VCaP (cell line): ENCODE measurements at regions not wholly inside any gene's neighbourhood (a gene's known extent, or its start where the extent isn't known, plus 50 kb on each side); places are given as distances from the start of the nearest gene placed in this dataset.

Source experiments
- H3K27ac ChIP-seq: fragments of 450-650 bp; 2 replicates; pipeline ENCODE4 v1.5.1; 2017
- TF ChIP-seq, protein P1 (sequence below): fragments of 450-650 bp; conservative IDR thresholded peaks from 2 replicates; pipeline ENCODE4 v1.5.1; 2017; ENCODE audit warnings: mild to moderate bottlenecking, moderate library complexity

DNA sequence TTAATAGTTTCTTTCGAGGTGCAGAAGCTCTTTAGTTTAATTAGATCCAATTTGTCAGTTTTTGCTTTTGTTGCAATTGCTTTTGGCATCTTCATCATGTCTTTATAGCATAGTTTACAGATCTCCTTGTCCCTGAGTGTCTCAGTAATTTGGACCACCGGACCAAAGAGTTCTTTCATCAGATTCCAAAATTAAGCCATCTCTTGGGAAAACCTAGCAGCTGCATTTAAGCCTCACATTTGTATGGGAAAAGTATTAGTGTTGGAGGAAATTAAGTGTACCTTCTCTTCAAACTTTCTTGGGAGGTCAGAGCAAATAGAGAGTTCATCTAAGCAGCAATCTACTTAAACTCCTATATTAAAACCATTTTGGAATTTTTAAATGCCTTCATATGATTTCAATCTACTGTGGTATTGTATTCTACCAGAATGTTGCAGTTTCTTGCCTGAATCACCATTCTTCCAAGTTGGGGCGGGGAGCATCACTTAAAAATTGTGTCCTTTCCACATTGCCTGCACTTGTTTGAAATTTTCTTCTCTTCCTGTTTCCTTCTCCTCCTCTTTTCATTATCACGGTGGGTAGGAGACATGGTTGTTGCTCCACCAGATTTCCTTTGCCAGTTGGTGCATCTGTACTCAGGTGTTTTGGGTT lies 97.3 kb upstream of the DAB2 start:
- H3K27ac ChIP-seq: no peak overlapping the region
- TF ChIP-seq, protein P1, sequence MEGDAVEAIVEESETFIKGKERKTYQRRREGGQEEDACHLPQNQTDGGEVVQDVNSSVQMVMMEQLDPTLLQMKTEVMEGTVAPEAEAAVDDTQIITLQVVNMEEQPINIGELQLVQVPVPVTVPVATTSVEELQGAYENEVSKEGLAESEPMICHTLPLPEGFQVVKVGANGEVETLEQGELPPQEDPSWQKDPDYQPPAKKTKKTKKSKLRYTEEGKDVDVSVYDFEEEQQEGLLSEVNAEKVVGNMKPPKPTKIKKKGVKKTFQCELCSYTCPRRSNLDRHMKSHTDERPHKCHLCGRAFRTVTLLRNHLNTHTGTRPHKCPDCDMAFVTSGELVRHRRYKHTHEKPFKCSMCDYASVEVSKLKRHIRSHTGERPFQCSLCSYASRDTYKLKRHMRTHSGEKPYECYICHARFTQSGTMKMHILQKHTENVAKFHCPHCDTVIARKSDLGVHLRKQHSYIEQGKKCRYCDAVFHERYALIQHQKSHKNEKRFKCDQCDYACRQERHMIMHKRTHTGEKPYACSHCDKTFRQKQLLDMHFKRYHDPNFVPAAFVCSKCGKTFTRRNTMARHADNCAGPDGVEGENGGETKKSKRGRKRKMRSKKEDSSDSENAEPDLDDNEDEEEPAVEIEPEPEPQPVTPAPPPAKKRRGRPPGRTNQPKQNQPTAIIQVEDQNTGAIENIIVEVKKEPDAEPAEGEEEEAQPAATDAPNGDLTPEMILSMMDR: no peak

DNA sequence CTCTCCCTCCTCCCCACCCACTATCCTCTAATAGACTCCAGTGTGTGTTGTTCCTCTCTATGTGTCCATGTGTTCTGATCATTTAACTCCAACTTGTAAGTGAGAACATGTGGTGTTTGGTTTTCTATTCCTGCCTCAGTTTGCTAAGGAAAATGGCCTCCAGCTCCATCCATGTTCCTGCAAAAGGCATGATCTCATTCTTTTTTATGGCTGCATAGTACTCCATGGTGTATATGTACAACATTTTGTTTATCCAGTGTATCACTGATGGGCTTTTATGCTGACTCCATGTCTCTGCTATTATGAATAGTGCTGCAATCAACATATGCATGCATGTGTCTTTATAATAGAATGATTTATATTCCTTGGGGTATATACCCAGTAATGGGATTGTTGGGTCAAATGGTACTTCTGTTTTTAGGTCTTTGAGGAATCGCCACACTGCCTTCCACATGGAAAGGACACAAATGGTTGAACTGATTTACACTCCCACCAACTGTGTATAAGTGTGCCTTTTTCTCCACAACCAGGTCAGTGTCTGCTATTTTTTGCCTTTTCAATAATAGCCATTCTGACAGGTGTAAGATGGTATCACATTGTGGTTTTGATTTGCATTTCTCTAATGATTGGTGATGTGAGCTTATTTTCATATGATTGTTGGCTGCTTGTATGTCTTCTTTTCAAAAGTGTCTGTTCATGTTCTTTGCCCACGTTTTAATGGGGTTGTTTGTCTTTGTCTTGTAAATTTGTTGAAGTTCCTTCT lies 96.5 kb upstream of the DAB2 start:
- TF ChIP-seq, protein P1: no peak
- no peak overlapping the region for H3K27ac ChIP-seq

DNA sequence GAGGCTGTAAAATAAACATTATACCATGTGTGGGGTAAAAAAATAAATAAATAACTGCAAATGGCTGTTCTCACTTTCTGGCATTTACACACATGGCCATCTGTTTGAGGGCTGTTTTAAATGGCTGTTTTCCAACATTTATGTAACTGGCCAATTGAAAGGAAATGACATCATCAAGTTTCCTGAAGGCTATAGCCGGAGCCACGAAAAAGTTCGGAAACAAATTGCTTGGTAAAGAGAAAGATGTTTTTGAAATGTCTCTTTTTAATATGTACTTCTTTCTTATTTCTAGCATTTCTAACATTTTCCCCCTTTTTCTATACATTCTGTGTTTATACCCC lies 95.4 kb upstream of the DAB2 start:
- H3K27ac ChIP-seq: no peak overlapping the region
- TF ChIP-seq, protein P1: no peak

DNA sequence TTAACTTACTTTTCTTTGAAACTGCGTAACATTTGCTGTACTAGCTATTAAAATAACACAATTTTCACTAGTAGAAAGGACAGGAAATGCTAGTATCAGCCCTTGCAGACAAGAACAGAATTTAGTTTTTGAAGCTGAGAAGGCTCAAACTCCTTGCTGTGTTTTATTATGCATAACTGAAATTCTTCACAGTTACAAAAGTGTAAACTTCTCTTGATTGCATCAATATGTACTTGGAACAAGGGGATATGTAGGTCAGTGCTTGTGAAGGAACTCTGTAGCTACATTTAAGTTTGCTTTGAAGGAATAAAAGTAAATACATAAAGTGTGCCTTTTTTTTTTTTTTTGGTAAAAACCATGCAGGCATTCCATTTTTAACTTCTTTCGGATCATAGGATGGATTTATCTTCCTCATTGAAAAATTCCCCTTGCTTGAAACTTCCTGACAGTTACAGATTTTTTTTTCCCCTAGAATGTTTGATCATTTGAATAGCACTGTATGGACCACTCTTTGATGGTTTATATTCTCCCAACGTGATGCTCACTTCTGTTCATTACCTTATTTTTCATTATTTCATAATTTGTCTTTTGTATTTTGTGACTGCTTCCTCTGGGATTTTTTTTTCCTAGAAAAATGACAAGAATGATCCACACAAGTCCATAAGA lies 94.9 kb upstream of the DAB2 start:
- TF ChIP-seq, protein P1: no peak
- no peak overlapping the region for H3K27ac ChIP-seq

- TF ChIP-seq, protein P1: no peak
- no peak overlapping the region for H3K27ac ChIP-seq
Measured at GRCh38 chr5:39519079-39519478, 94.3 kb upstream of the DAB2 start.

GRCh38 chr5:39518516-39518915 lies 93.7 kb upstream of the DAB2 start:
- TF ChIP-seq, protein P1: no peak
- H3K27ac ChIP-seq: no peak overlapping the region

- H3K27ac ChIP-seq: no peak overlapping the region
- TF ChIP-seq, protein P1: no peak
Measured at GRCh38 chr5:39517800-39518199, 93.0 kb upstream of the DAB2 start.
